NCI-H2227 treated with DMSO at 0.1 percent for 48 hours (cell line): ENCODE measurements at regions not wholly inside any gene's neighbourhood (a gene's known extent, or its start where the extent isn't known, plus 50 kb on each side); places are given as distances from the start of the nearest gene placed in this dataset.
A peak's percentile ranks its signal among the peaks of the same experiment; 100 is the strongest.
"Not testable (repeated sequence)": the region's sequence is repeated elsewhere in the genome, so short reads cannot be mapped to it uniquely, and the experiment has no call there.

Experiments used
- DNase-seq: peaks from one replicate; lab custom pipeline; 2025; lab: John Stamatoyannopoulos, UW

- no peak for DNase-seq
Observed at GRCh38 chr4:163693211-163693610, 198.7 kb downstream of the TMA16 start.

GRCh38 chr4:163693776-163694175, 199.3 kb downstream of the TMA16 start:
- no peak for DNase-seq

- DNase-seq = no peak
Observed at GRCh38 chr4:163694385-163694784, 199.9 kb downstream of the TMA16 start.

DNA sequence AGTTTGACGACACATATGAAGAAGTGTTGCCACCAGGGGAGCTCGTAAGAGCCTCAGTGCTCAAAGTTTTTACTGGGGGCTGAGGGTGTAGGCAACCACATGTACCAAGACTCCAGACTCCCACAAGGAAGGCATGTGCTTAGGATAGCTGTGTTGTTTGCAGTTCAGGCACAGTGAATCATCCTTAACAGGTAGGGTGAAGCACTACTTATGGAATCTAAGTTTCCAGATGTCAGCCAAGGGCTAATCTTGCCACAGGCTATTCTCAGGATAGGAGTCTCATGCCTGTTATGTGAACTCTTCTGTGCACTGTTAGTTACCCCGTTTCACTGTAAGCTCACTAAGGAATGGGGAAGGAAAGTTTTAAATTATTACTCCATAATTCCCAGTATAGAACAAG, 202.6 kb downstream of the TMA16 start:
- DNase-seq = no peak

- not testable (repeated sequence) for DNase-seq
Observed at GRCh38 chr4:163700383-163700782, 205.9 kb downstream of the TMA16 start.

GRCh38 chr4:163701916-163702315, 207.4 kb downstream of the TMA16 start:
- no peak for DNase-seq

DNA sequence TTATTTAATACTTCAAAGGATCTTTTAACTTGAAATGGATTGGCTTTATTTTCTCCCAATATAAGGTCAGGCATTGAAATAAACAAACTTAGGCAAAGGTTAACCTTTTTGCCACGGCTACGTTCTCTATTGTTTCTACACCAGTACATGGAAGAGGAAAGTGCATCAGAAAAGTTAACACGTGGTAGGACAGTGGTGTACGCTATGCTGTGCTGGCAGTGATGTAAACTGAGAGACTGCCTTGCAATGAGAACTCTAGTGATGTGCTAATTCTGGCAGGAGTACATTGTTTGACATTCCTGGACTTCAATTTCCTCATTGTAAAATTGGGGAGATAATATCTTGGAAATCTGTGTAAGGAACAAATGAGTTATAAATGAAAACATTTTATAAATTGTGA, 208.2 kb downstream of the TMA16 start:
- DNase-seq = no peak

DNA sequence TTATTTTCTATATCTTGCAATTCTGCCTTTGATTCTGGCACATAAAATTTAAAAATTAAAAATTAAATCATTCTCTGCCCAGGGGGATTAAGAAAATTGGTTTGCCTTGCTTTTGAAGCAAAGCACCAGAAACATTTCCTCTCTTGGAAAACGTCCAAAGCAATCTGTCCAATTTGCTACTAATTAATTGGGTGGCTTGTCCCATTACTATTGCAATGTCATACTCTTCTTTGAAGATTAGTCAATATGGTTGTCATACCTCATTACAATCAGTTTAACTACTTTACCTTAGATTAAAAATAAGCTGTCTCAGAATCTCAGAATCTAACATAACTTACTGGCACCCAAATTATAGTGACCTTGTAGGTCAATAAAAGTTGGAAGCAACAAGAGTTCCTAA, 208.8 kb downstream of the TMA16 start:
- no peak for DNase-seq

GRCh38 chr4:163707873-163708272, 213.4 kb downstream of the TMA16 start:
- no peak for DNase-seq

DNA sequence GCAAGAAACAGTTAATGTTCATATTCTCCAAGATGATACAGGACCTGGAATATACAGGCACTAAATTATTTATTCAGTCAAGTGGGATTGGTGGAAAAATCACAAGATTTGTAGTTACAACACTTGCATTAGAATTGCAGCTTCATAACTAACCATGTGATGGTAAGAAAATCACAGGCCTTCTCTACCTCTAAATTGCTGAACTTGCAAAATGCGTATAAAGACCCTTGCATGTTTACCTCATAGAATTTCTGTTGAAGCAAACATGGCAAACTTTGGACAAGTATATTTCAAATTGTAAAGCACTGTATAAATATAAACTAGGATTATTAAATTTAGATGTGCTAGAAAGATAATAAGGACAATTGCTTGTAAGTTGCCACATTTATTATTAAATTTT, 215.1 kb downstream of the TMA16 start:
- no peak for DNase-seq

DNA sequence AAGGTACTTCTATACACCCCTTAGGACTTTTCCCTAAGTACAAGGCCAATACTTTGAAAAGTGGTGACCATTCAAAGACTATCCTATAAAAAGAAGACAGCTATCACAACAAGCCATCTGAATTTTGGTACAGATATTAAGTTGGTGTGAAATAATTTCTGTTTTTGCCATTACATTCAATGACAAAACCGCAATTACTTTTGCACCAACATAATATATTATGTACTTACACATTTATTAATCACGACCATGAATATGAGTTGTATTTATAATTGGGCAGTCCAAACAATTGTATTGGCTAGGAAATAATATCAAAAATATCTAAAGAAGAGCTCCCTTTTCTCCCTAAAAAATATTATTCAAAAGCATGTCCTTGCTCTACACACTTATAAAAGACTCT, 215.7 kb downstream of the TMA16 start:
- DNase-seq = no peak

- DNase-seq = not testable (repeated sequence)
Observed at GRCh38 chr4:163724495-163724894, 230.0 kb downstream of the TMA16 start.

GRCh38 chr4:163726641-163727040, 232.2 kb downstream of the TMA16 start:
- DNase-seq = no peak

- no peak for DNase-seq
Observed at GRCh38 chr4:163731071-163731470, 236.6 kb downstream of the TMA16 start.

GRCh38 chr4:163732473-163732872, 238.0 kb downstream of the TMA16 start:
- no peak for DNase-seq

GRCh38 chr4:163736876-163737275, 242.4 kb downstream of the TMA16 start:
- no peak for DNase-seq

GRCh38 chr4:163737846-163738245, 243.4 kb downstream of the TMA16 start:
- not testable (repeated sequence) for DNase-seq

DNA sequence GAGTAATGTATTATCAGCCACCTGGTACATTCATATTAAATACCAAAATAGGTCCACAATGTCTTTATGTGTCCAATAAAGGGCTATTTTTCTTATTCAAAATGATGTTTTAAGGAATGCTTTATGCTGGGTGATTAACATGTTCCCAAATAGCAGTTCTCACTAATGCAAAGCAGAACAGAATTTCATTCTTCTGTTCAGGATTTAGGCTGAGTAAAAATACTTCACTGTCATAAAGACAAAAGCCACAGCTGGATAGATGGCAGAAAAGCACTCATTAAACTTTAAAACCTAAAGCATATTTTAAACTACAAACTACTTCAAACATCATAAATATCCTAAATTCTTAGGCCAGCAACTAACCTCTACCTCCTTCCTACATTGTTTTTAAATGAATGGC, 244.0 kb downstream of the TMA16 start:
- no peak for DNase-seq

GRCh38 chr4:163744861-163745260, 250.4 kb downstream of the TMA16 start:
- DNase-seq = no peak

GRCh38 chr4:163747293-163747692, 252.8 kb downstream of the TMA16 start:
- no peak for DNase-seq

GRCh38 chr4:163747886-163748285, 253.4 kb downstream of the TMA16 start:
- DNase-seq = no peak

GRCh38 chr4:163748449-163748848, 254.0 kb downstream of the TMA16 start:
- DNase-seq = peak; percentile 1

- DNase-seq = no peak
Observed at GRCh38 chr4:163755013-163755412, 260.5 kb downstream of the TMA16 start.

- no peak for DNase-seq
Observed at GRCh38 chr4:163757219-163757618, 262.7 kb downstream of the TMA16 start.

DNA sequence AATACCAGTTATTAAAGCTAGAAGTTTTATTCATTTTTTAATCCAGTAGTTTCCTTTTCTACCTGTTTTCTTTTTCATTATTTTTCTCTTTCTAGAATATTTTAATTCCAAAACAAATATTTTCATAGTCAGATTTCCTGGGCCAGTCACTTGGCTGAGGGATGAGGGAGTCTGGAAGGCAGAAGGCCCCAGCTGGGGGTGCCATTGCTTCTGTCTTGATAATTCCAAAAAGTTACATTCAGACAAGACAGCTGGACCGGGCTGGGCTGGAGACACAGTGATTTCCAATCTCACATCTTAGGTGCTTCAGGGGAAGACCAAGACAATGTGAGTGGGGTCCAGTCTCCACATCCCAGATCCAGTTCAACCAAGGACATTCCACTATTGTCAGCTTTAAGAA, 263.5 kb downstream of the TMA16 start:
- no peak for DNase-seq
